H9 (cell line): ENCODE measurements at regions not wholly inside any gene's neighbourhood (a gene's known extent, or its start where the extent isn't known, plus 50 kb on each side); places are given as distances from the start of the nearest gene placed in this dataset.

ENCODE experiments used
- DNase-seq: peaks from one replicate; pipeline ENCODE4 v3.0.0-alpha.2; 2017
- H2AFZ ChIP-seq: one replicate; pipeline ENCODE4 v1.6.1; 2013; ENCODE audit warnings: mild to moderate bottlenecking, low read length, control low read depth, moderate library complexity
- H2AK5ac ChIP-seq: 2 replicates; pipeline ENCODE4 v1.6.1; 2013; ENCODE audit warnings: low read length, control low read depth, mixed read lengths; ENCODE audit not compliant: insufficient read length
- H2BK120ac ChIP-seq: one replicate; pipeline ENCODE4 v1.6.1; 2013; ENCODE audit warnings: low read depth, mild to moderate bottlenecking, low read length, control low read depth, inconsistent platforms; ENCODE audit not compliant: poor library complexity, severe bottlenecking
- H2BK12ac ChIP-seq: 2 replicates; pipeline ENCODE4 v1.6.1; 2013; ENCODE audit warnings: low read length, control low read depth, mixed read lengths, low read depth; ENCODE audit not compliant: insufficient read length
- H2BK15ac ChIP-seq: 2 replicates; pipeline ENCODE4 v1.6.1; 2013; ENCODE audit warnings: low read depth, low read length, control low read depth
- H2BK20ac ChIP-seq: one replicate; pipeline ENCODE4 v1.6.1; 2013; ENCODE audit warnings: low read depth, mild to moderate bottlenecking, low read length, control low read depth, inconsistent platforms; ENCODE audit not compliant: poor library complexity, severe bottlenecking
- H2BK5ac ChIP-seq: 2 replicates; pipeline ENCODE4 v1.6.1; 2013; ENCODE audit warnings: low read length, control low read depth, mixed read lengths; ENCODE audit not compliant: insufficient read length
- H3K14ac ChIP-seq: 2 replicates; pipeline ENCODE4 v1.6.1; 2013; ENCODE audit warnings: low read length, control low read depth; ENCODE audit not compliant: insufficient read depth
- H3K18ac ChIP-seq: 2 replicates; pipeline ENCODE4 v1.6.1; 2013; ENCODE audit warnings: low read depth, mild to moderate bottlenecking, mixed read lengths, low read length, control low read depth; ENCODE audit not compliant: insufficient read length
- H3K23ac ChIP-seq: 2 replicates; pipeline ENCODE4 v1.6.1; 2013; ENCODE audit warnings: low read length, control low read depth, mixed read lengths, low read depth; ENCODE audit not compliant: insufficient read length
- H3K23me2 ChIP-seq: 2 replicates; pipeline ENCODE4 v1.6.1; 2013; ENCODE audit warnings: low read depth, mild to moderate bottlenecking, mixed read lengths, low read length, control low read depth; ENCODE audit not compliant: insufficient read length, poor library complexity, severe bottlenecking
- H3K27ac ChIP-seq: 2 replicates; pipeline ENCODE4 v1.5.1; 2013; ENCODE audit warnings: low read length, control low read depth, mixed read lengths, low read depth; ENCODE audit not compliant: insufficient read length
- H3K27me3 ChIP-seq: 2 replicates; pipeline ENCODE4 v1.6.1; 2013; ENCODE audit warnings: low read length, control low read depth, inconsistent platforms; ENCODE audit not compliant: insufficient read depth
- H3K4ac ChIP-seq: 2 replicates; pipeline ENCODE4 v1.6.1; 2013; ENCODE audit warnings: low read depth, mild to moderate bottlenecking, control low read depth, inconsistent platforms, low read length, moderate library complexity
- H3K4me1 ChIP-seq: 2 replicates; pipeline ENCODE4 v1.6.1; 2013; ENCODE audit warnings: low read length, control low read depth, inconsistent platforms; ENCODE audit not compliant: insufficient read depth
- H3K4me2 ChIP-seq: 2 replicates; pipeline ENCODE4 v1.6.1; 2013; ENCODE audit warnings: low read length, control low read depth, mixed read lengths; ENCODE audit not compliant: insufficient read length, insufficient read depth
- H3K56ac ChIP-seq: 2 replicates; pipeline ENCODE4 v1.6.1; 2013; ENCODE audit warnings: low read depth, mild to moderate bottlenecking, mixed read lengths, low read length, control low read depth; ENCODE audit not compliant: insufficient read length
- H3K79me1 ChIP-seq: 2 replicates; pipeline ENCODE4 v1.6.1; 2013; ENCODE audit warnings: low read depth, mild to moderate bottlenecking, moderate library complexity, low read length, control low read depth, inconsistent platforms; ENCODE audit not compliant: insufficient read depth, poor library complexity, severe bottlenecking
- H3K79me2 ChIP-seq: 2 replicates; pipeline ENCODE4 v1.6.1; 2013; ENCODE audit warnings: low read length, control low read depth, inconsistent platforms; ENCODE audit not compliant: insufficient read depth
- H3K9ac ChIP-seq: 2 replicates; pipeline ENCODE4 v1.6.1; 2013; ENCODE audit warnings: low read length, control low read depth, mixed read lengths; ENCODE audit not compliant: insufficient read length; ENCODE audit errors: extremely low read depth
- H3K9me3 ChIP-seq: one replicate; pipeline ENCODE4 v1.6.1; 2013; ENCODE audit warnings: low read depth, low read length, inconsistent platforms; ENCODE audit not compliant: control insufficient read depth
- H3T11ph ChIP-seq: one replicate; pipeline ENCODE4 v1.6.1; 2013; ENCODE audit warnings: mild to moderate bottlenecking, low read length, control low read depth, inconsistent platforms
- H4K20me1 ChIP-seq: one replicate; pipeline ENCODE4 v1.6.1; 2013; ENCODE audit not compliant: control insufficient read depth, insufficient read length, insufficient read depth
- H4K5ac ChIP-seq: 2 replicates; pipeline ENCODE4 v1.6.1; 2013; ENCODE audit warnings: low read depth, mild to moderate bottlenecking, mixed read lengths, low read length, control low read depth; ENCODE audit not compliant: insufficient read length
- H4K8ac ChIP-seq: replicated peaks from 2 replicates; pipeline ENCODE4 v1.6.1; 2013; ENCODE audit warnings: low read length, control low read depth, mixed read lengths, low read depth; ENCODE audit not compliant: insufficient read length
- H4K91ac ChIP-seq: 2 replicates; pipeline ENCODE4 v1.6.1; 2013; ENCODE audit warnings: low read depth, mild to moderate bottlenecking, moderate library complexity, mixed read lengths, low read length, control low read depth; ENCODE audit not compliant: insufficient read length
- H3K27ac Mint-ChIP-seq, 3 experiments: 2 replicates in 2 of 3; 3 replicates in 1 of 3; pipeline ENCODE4 v1.8.0; 2020 to 2021; ENCODE audit warnings: mixed read lengths in 3 of 3, mild to moderate bottlenecking in 1 of 3, moderate library complexity in 1 of 3
- H3K27me3 Mint-ChIP-seq: 2 replicates; pipeline ENCODE4 v1.8.0; 2021; ENCODE audit warnings: low read depth, mild to moderate bottlenecking, moderate library complexity, mixed read lengths
- H3K36me3 Mint-ChIP-seq, 3 experiments: 2 replicates in 2 of 3; 3 replicates in 1 of 3; pipeline ENCODE4 v1.8.0; 2020 to 2021; ENCODE audit warnings: low read depth in 3 of 3, mixed read lengths in 3 of 3; ENCODE audit not compliant: insufficient read depth in 1 of 3
- H3K4me1 Mint-ChIP-seq, 2 experiments: 2 replicates each; pipeline ENCODE4 v1.8.0; 2020; ENCODE audit warnings: mixed read lengths in 2 of 2
- H3K4me3 Mint-ChIP-seq, 2 experiments: 2 replicates in 1 of 2; 3 replicates in 1 of 2; pipeline ENCODE4 v1.8.0; 2020 to 2021; ENCODE audit warnings: mild to moderate bottlenecking in 2 of 2, mixed read lengths in 2 of 2, moderate library complexity in 1 of 2
- H3K9me3 Mint-ChIP-seq, 2 experiments: 2 replicates in 1 of 2; 3 replicates in 1 of 2; pipeline ENCODE4 v1.8.0; 2020; ENCODE audit warnings: mild to moderate bottlenecking in 2 of 2, mixed read lengths in 2 of 2, moderate library complexity in 1 of 2
- CTCF ChIP-seq: fragments of 200-600 bp; sonication (generic); conservative IDR thresholded peaks from 3 replicates; pipeline ENCODE4 v1.8.0; 2021; ENCODE audit warnings: antibody characterized with exemption, mild to moderate bottlenecking
- WGBS: extraction: QIAGEN DNeasy Blood & Tissue Kit; methylation state at CpG from one replicate; pipeline ENCODE4 v1.1.7; 2013; ENCODE audit warnings: missing lambda C conversion rate, low lambda C conversion rate, mixed read lengths; ENCODE audit not compliant: insufficient read length; ENCODE audit errors: extremely low coverage; 5-methylcytosine and 5-hydroxymethylcytosine counted together

- no peak overlapping the region for H2BK12ac ChIP-seq
- no peaks in the 10 kb centered on the region for H3K79me1 ChIP-seq
- no peaks in the 10 kb centered on the region for H3K27me3 ChIP-seq
- H3K4me2 ChIP-seq, result no peak overlapping the region
- Mint-ChIP-seq H3K27ac (no peak overlapping the region), H3K36me3 (no peaks in the 10 kb centered on the region), H3K27me3 (peaks cover 15% of the 10 kb centered on the region), H3K9me3 (peaks cover 6% of the 10 kb centered on the region in 2 experiments; a peak in 4 of 5 replicates), H3K4me1 (peaks cover 4 to 5% of the 10 kb centered on the region in 2 experiments; a peak in 3 of 4 replicates), H3K4me3 (no peak overlapping the region)
- H3T11ph ChIP-seq, result no peak overlapping the region
- no peak overlapping the region for H4K8ac ChIP-seq
- H3K27ac ChIP-seq, result no peak overlapping the region
- H2BK15ac ChIP-seq, result no peak overlapping the region
- H3K4me1 ChIP-seq, result no peaks in the 10 kb centered on the region; the same call in 1 of the 2 replicates
- no peak for TF ChIP-seq CTCF
- no peak overlapping the region for H3K14ac ChIP-seq
- no peak overlapping the region for H2AK5ac ChIP-seq
- no peaks in the 10 kb centered on the region for H3K9me3 ChIP-seq
- no peak overlapping the region for H3K56ac ChIP-seq
- H3K23ac ChIP-seq, result no peak overlapping the region
- H4K5ac ChIP-seq, result no peak overlapping the region
- DNase-seq, result no peak
- no peaks in the 10 kb centered on the region for H4K20me1 ChIP-seq
- WGBS, result no CpG with 5 or more reads among the region's 3 CpGs
- no peak overlapping the region for H3K9ac ChIP-seq
- no peak overlapping the region for H4K91ac ChIP-seq
- H2BK20ac ChIP-seq, result no peak overlapping the region
- no peak overlapping the region for H2BK5ac ChIP-seq
- H3K23me2 ChIP-seq, result no peaks in the 10 kb centered on the region
- H3K4ac ChIP-seq, result no peak overlapping the region
- no peak overlapping the region for H3K18ac ChIP-seq
- no peaks in the 10 kb centered on the region for H3K79me2 ChIP-seq
- H2AFZ ChIP-seq, result no peak overlapping the region
- H2BK120ac ChIP-seq, result no peak overlapping the region
Observed at GRCh38 chr5:169369130-169369529, 68.2 kb upstream of the SLIT3 start.
